Astrocyte (in vitro differentiated cells and primary cell): ENCODE measurements at regions not wholly inside any gene's neighbourhood (a gene's known extent, or its start where the extent isn't known, plus 50 kb on each side); places are given as distances from the start of the nearest gene placed in this dataset.

ENCODE experiments used
- EZH2 ChIP-seq: IDR thresholded peaks from 2 replicates; pipeline ENCODE4 v1.6.1; 2012; ENCODE audit warnings: mild to moderate bottlenecking, low read length, inconsistent platforms; ENCODE audit not compliant: insufficient read depth
- TF ChIP-seq, protein P1 (sequence below): IDR thresholded peaks from 2 replicates; pipeline ENCODE4 v1.5.1; 2011; ENCODE audit warnings: low read depth, mild to moderate bottlenecking, inconsistent platforms, low read length, moderate library complexity; ENCODE audit not compliant: insufficient read depth

DNA sequence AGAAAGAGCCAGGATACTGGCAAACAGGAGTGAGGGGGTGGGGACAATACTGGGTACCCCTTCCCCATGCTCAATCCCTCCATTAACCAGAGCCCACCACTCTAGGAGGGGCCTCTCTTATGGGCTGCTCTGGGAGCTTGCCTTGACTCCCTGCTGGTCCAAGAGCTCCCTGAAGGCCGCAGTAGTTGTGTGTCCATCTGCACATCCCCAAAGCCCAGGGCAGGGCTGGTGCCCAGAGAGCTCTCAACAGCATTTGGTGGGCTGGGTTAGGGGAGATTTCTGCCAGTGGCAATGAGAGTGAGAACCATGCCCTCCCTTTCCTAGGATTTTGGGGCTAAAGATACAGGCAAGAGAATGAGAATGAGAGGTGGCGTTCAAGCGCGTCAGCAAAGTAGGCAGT lies 230.6 kb upstream of the PMEPA1 start:
- TF ChIP-seq, protein P1, sequence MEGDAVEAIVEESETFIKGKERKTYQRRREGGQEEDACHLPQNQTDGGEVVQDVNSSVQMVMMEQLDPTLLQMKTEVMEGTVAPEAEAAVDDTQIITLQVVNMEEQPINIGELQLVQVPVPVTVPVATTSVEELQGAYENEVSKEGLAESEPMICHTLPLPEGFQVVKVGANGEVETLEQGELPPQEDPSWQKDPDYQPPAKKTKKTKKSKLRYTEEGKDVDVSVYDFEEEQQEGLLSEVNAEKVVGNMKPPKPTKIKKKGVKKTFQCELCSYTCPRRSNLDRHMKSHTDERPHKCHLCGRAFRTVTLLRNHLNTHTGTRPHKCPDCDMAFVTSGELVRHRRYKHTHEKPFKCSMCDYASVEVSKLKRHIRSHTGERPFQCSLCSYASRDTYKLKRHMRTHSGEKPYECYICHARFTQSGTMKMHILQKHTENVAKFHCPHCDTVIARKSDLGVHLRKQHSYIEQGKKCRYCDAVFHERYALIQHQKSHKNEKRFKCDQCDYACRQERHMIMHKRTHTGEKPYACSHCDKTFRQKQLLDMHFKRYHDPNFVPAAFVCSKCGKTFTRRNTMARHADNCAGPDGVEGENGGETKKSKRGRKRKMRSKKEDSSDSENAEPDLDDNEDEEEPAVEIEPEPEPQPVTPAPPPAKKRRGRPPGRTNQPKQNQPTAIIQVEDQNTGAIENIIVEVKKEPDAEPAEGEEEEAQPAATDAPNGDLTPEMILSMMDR = no peak
- no peak for TF ChIP-seq EZH2
